ENCODE measurements at regions not wholly inside any gene's neighbourhood (a gene's known extent, or its start where the extent isn't known, plus 50 kb on each side); places are given as distances from the start of the nearest gene placed in this dataset.

GRCh38 chrX:140447150-140447549 lies 57.7 kb downstream of the SOX3 start:
- no peaks in the 10 kb centered on the region for H3K4me1 ChIP-seq (ENCODE audit: control insufficient read depth in 5 of 5, insufficient read depth in 5 of 5, low read length in 5 of 5)
- H3K9me3 ChIP-seq (ENCODE audit: control insufficient read depth in 4 of 4, insufficient read depth in 3 of 4, low read length in 3 of 4): no peaks in the 10 kb centered on the region
- 64 to 73% methylated on average over 1 of the region's 1 CpG for WGBS, 2 donors
- TF ChIP-seq, protein P1, sequence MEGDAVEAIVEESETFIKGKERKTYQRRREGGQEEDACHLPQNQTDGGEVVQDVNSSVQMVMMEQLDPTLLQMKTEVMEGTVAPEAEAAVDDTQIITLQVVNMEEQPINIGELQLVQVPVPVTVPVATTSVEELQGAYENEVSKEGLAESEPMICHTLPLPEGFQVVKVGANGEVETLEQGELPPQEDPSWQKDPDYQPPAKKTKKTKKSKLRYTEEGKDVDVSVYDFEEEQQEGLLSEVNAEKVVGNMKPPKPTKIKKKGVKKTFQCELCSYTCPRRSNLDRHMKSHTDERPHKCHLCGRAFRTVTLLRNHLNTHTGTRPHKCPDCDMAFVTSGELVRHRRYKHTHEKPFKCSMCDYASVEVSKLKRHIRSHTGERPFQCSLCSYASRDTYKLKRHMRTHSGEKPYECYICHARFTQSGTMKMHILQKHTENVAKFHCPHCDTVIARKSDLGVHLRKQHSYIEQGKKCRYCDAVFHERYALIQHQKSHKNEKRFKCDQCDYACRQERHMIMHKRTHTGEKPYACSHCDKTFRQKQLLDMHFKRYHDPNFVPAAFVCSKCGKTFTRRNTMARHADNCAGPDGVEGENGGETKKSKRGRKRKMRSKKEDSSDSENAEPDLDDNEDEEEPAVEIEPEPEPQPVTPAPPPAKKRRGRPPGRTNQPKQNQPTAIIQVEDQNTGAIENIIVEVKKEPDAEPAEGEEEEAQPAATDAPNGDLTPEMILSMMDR (IDR thresholded peaks at IDR 0.05; ENCODE audit: control extremely low read depth, extremely low read depth): no peak
- no peak overlapping the region for H3K9ac ChIP-seq (ENCODE audit: insufficient read depth in 1 of 2, low read length in 2 of 2)
- H3K36me3 ChIP-seq (ENCODE audit: control insufficient read depth in 4 of 4, insufficient read depth in 4 of 4, low read length in 4 of 4): no peaks in the 10 kb centered on the region
- peaks cover 0 to 4% (median 0%) of the 10 kb centered on the region in 3 donors for H3K27me3 ChIP-seq (ENCODE audit: control insufficient read depth in 3 of 3, insufficient read depth in 3 of 3, low read length in 2 of 3)
- DNase-seq (no peak), ATAC-seq (ENCODE audit: insufficient read depth, low FRiP score) (no peak)
- H3K4me3 ChIP-seq: no peak overlapping the region
- no peak overlapping the region for H3K27ac ChIP-seq (ENCODE audit: low read depth in 1 of 2, low read length in 1 of 2)

GRCh38 chrX:140440876-140441275 lies 64.0 kb downstream of the SOX3 start:
- Histone ChIP-seq H3K36me3 (ENCODE audit: control insufficient read depth in 4 of 4, insufficient read depth in 4 of 4, low read length in 4 of 4) (no peaks in the 10 kb centered on the region), H3K9me3 (ENCODE audit: control insufficient read depth in 4 of 4, insufficient read depth in 3 of 4, low read length in 3 of 4) (no peaks in the 10 kb centered on the region), H3K27ac (ENCODE audit: low read depth in 1 of 2, low read length in 1 of 2) (no peak overlapping the region), H3K9ac (ENCODE audit: insufficient read depth in 1 of 2, low read length in 2 of 2) (no peak overlapping the region), H3K4me1 (ENCODE audit: control insufficient read depth in 5 of 5, insufficient read depth in 5 of 5, low read length in 5 of 5) (peaks cover 0 to 3% (median 0%) of the 10 kb centered on the region in 5 donors), H3K27me3 (ENCODE audit: control insufficient read depth in 3 of 3, insufficient read depth in 3 of 3, low read length in 2 of 3) (no peaks in the 10 kb centered on the region), H3K4me3 (no peak overlapping the region)
- WGBS, 2 donors: 32 to 37% methylated on average over 8 of the region's 8 CpGs
- no peak for ATAC-seq (ENCODE audit: insufficient read depth, low FRiP score)
- TF ChIP-seq, protein P1 (IDR thresholded peaks at IDR 0.05; ENCODE audit: control extremely low read depth, extremely low read depth): no peak
- peak; percentile 52 to 83 (median 73) for DNase-seq

GRCh38 chrX:140439476-140439875 lies 65.4 kb downstream of the SOX3 start:
- no peak overlapping the region for H3K4me3 ChIP-seq
- peaks cover 0 to 3% (median 0%) of the 10 kb centered on the region in 5 donors for H3K4me1 ChIP-seq (ENCODE audit: control insufficient read depth in 5 of 5, insufficient read depth in 5 of 5, low read length in 5 of 5)
- H3K27me3 ChIP-seq (ENCODE audit: control insufficient read depth in 3 of 3, insufficient read depth in 3 of 3, low read length in 2 of 3): no peaks in the 10 kb centered on the region
- no peaks in the 10 kb centered on the region for H3K9me3 ChIP-seq (ENCODE audit: control insufficient read depth in 4 of 4, insufficient read depth in 3 of 4, low read length in 3 of 4)
- peak; percentile 53 to 65 (median 58) for DNase-seq
- no peak for ATAC-seq (ENCODE audit: insufficient read depth, low FRiP score)
- peak overlapping the region in 1 of 2 donors; percentile 28 for H3K9ac ChIP-seq (ENCODE audit: insufficient read depth in 1 of 2, low read length in 2 of 2)
- 6 to 20% methylated on average over 12 to 35 of the region's 35 CpGs for WGBS, 2 donors
- H3K27ac ChIP-seq (ENCODE audit: low read depth in 1 of 2, low read length in 1 of 2): no peak overlapping the region
- TF ChIP-seq, protein P1 (IDR thresholded peaks at IDR 0.05; ENCODE audit: control extremely low read depth, extremely low read depth): no peak
- H3K36me3 ChIP-seq (ENCODE audit: control insufficient read depth in 4 of 4, insufficient read depth in 4 of 4, low read length in 4 of 4): no peaks in the 10 kb centered on the region

GRCh38 chrX:140434347-140434746 lies 70.5 kb downstream of the SOX3 start:
- ATAC-seq (ENCODE audit: insufficient read depth, low FRiP score): no peak
- Histone ChIP-seq H3K9me3 (ENCODE audit: control insufficient read depth in 4 of 4, insufficient read depth in 3 of 4, low read length in 3 of 4) (no peaks in the 10 kb centered on the region), H3K4me1 (ENCODE audit: control insufficient read depth in 5 of 5, insufficient read depth in 5 of 5, low read length in 5 of 5) (peaks cover 0 to 12% (median 2%) of the 10 kb centered on the region in 5 donors), H3K36me3 (ENCODE audit: control insufficient read depth in 4 of 4, insufficient read depth in 4 of 4, low read length in 4 of 4) (no peaks in the 10 kb centered on the region), H3K27ac (ENCODE audit: low read depth in 1 of 2, low read length in 1 of 2) (no peak overlapping the region), H3K9ac (ENCODE audit: insufficient read depth in 1 of 2, low read length in 2 of 2) (no peak overlapping the region), H3K27me3 (ENCODE audit: control insufficient read depth in 3 of 3, insufficient read depth in 3 of 3, low read length in 2 of 3) (no peaks in the 10 kb centered on the region), H3K4me3 (no peak overlapping the region)
- DNase-seq: no peak
- TF ChIP-seq, protein P1 (IDR thresholded peaks at IDR 0.05; ENCODE audit: control extremely low read depth, extremely low read depth): no peak
- 31 to 47% methylated on average over 2 of the region's 2 CpGs for WGBS, 2 donors
